HuH-7.5 (cell line): ENCODE measurements at regions not wholly inside any gene's neighbourhood (a gene's known extent, or its start where the extent isn't known, plus 50 kb on each side); places are given as distances from the start of the nearest gene placed in this dataset.
"Not testable (repeated sequence)": the region's sequence is repeated elsewhere in the genome, so short reads cannot be mapped to it uniquely, and the experiment has no call there.

Experiments used
- DNase-seq: peaks from one replicate; pipeline ENCODE4 v3.0.0; 2011; ENCODE audit warnings: low spot score

GRCh38 chr2:200173691-200174090 is 132.8 kb upstream of the SPATS2L start:
- DNase-seq, result no peak

- no peak for DNase-seq
Observed at GRCh38 chr2:200174433-200175216, 131.9 kb upstream of the SPATS2L start.

GRCh38 chr2:200177971-200178911 is 128.3 kb upstream of the SPATS2L start:
- DNase-seq, result no peak

- no peak for DNase-seq
Observed at GRCh38 chr2:200179151-200179550, 127.3 kb upstream of the SPATS2L start.

- no peak for DNase-seq
Observed at GRCh38 chr2:200180943-200181342, 125.5 kb upstream of the SPATS2L start.

- DNase-seq, result no peak
Observed at GRCh38 chr2:200181755-200182154, 124.7 kb upstream of the SPATS2L start.

- DNase-seq, result no peak
Observed at GRCh38 chr2:200184748-200185627, 121.5 kb upstream of the SPATS2L start.

- DNase-seq, result no peak
Observed at GRCh38 chr2:200185628-200186000, 120.9 kb upstream of the SPATS2L start.

- no peak for DNase-seq
Observed at GRCh38 chr2:200186002-200186401, 120.5 kb upstream of the SPATS2L start.

- DNase-seq, result no peak
Observed at GRCh38 chr2:200188876-200189275, 117.6 kb upstream of the SPATS2L start.

- DNase-seq, result no peak
Observed at GRCh38 chr2:200189964-200190363, 116.5 kb upstream of the SPATS2L start.

GRCh38 chr2:200193331-200193730 is 113.2 kb upstream of the SPATS2L start:
- DNase-seq, result no peak

GRCh38 chr2:200193791-200194190 is 112.7 kb upstream of the SPATS2L start:
- no peak for DNase-seq

- no peak for DNase-seq
Observed at GRCh38 chr2:200194746-200195145, 111.7 kb upstream of the SPATS2L start.

- DNase-seq, result no peak
Observed at GRCh38 chr2:200199005-200199404, 107.5 kb upstream of the SPATS2L start.

- no peak for DNase-seq
Observed at GRCh38 chr2:200199576-200200263, 106.8 kb upstream of the SPATS2L start.

- not testable (repeated sequence) for DNase-seq
Observed at GRCh38 chr2:200201839-200202238, 104.7 kb upstream of the SPATS2L start.

- no peak for DNase-seq
Observed at GRCh38 chr2:200203381-200203827, 103.1 kb upstream of the SPATS2L start.

- DNase-seq, result no peak
Observed at GRCh38 chr2:200208041-200208440, 98.5 kb upstream of the SPATS2L start.

- DNase-seq, result no peak
Observed at GRCh38 chr2:200209030-200209429, 97.5 kb upstream of the SPATS2L start.

- DNase-seq, result no peak
Observed at GRCh38 chr2:200211643-200212042, 94.8 kb upstream of the SPATS2L start.
